ENCODE measurements at regions not wholly inside any gene's neighbourhood (a gene's known extent, or its start where the extent isn't known, plus 50 kb on each side); places are given as distances from the start of the nearest gene placed in this dataset.

- TF ChIP-seq CTCF (IDR thresholded peaks at IDR 0.05) (no peak), ZFX (IDR thresholded peaks at IDR 0.05; ENCODE audit: borderline replicate concordance) (no peak)
Measured at GRCh38 chr10:83648201-83648600, 491.1 kb upstream of the GHITM start.
